ENCODE measurements at regions not wholly inside any gene's neighbourhood (a gene's known extent, or its start where the extent isn't known, plus 50 kb on each side); places are given as distances from the start of the nearest gene placed in this dataset.
"Not testable (repeated sequence)": the region's sequence is repeated elsewhere in the genome, so short reads cannot be mapped to it uniquely, and the experiment has no call there.

GRCh38 chr15:58378241-58379085, 53.3 kb upstream of the LIPC start:
- H3K4me1 ChIP-seq (ENCODE audit: control insufficient read depth, insufficient read depth, low read length) = peaks cover 2% of the 10 kb centered on the region
- H3K27me3 ChIP-seq (ENCODE audit: control insufficient read depth, insufficient read depth, low read length) = no peaks in the 10 kb centered on the region
- H3K36me3 ChIP-seq (ENCODE audit: control insufficient read depth, insufficient read depth, low read length) = no peaks in the 10 kb centered on the region
- H3K9ac ChIP-seq (ENCODE audit: low read depth, low read length) = no peak overlapping the region
- no peaks in the 10 kb centered on the region for H3K9me3 ChIP-seq (ENCODE audit: control insufficient read depth, insufficient read depth, low read length)
- H3K4me3 ChIP-seq (ENCODE audit: low read depth, low read length) = no peak overlapping the region

GRCh38 chr15:58379454-58379853, 52.3 kb upstream of the LIPC start:
- not testable (repeated sequence) for H3K36me3 ChIP-seq (ENCODE audit: control insufficient read depth, insufficient read depth, low read length); H3K9me3 ChIP-seq (ENCODE audit: control insufficient read depth, insufficient read depth, low read length); H3K4me3 ChIP-seq (ENCODE audit: low read depth, low read length); H3K4me1 ChIP-seq (ENCODE audit: control insufficient read depth, insufficient read depth, low read length); H3K27me3 ChIP-seq (ENCODE audit: control insufficient read depth, insufficient read depth, low read length); H3K9ac ChIP-seq (ENCODE audit: low read depth, low read length)

- peaks cover 5% of the 10 kb centered on the region for H3K4me1 ChIP-seq (ENCODE audit: control insufficient read depth, insufficient read depth, low read length)
- H3K9ac ChIP-seq (ENCODE audit: low read depth, low read length) = no peak overlapping the region
- no peaks in the 10 kb centered on the region for H3K9me3 ChIP-seq (ENCODE audit: control insufficient read depth, insufficient read depth, low read length)
- no peaks in the 10 kb centered on the region for H3K27me3 ChIP-seq (ENCODE audit: control insufficient read depth, insufficient read depth, low read length)
- no peaks in the 10 kb centered on the region for H3K36me3 ChIP-seq (ENCODE audit: control insufficient read depth, insufficient read depth, low read length)
- H3K4me3 ChIP-seq (ENCODE audit: low read depth, low read length) = no peak overlapping the region
These were observed 51.4 kb upstream of the LIPC start for GRCh38 chr15:58380280-58380945.

GRCh38 chr15:58381697-58382096, 50.1 kb upstream of the LIPC start:
- Histone ChIP-seq H3K27me3 (ENCODE audit: control insufficient read depth, insufficient read depth, low read length) (no peaks in the 10 kb centered on the region), H3K4me3 (ENCODE audit: low read depth, low read length) (no peak overlapping the region), H3K4me1 (ENCODE audit: control insufficient read depth, insufficient read depth, low read length) (peaks cover 5% of the 10 kb centered on the region), H3K36me3 (ENCODE audit: control insufficient read depth, insufficient read depth, low read length) (no peaks in the 10 kb centered on the region), H3K9me3 (ENCODE audit: control insufficient read depth, insufficient read depth, low read length) (no peaks in the 10 kb centered on the region), H3K9ac (ENCODE audit: low read depth, low read length) (no peak overlapping the region)

Data from iPS-15b (cell line).